ENCODE measurements at regions not wholly inside any gene's neighbourhood (a gene's known extent, or its start where the extent isn't known, plus 50 kb on each side); places are given as distances from the start of the nearest gene placed in this dataset.
"Not testable (repeated sequence)": the region's sequence is repeated elsewhere in the genome, so short reads cannot be mapped to it uniquely, and the experiment has no call there.

- DNase-seq = no peak
Observed at GRCh38 chr12:46711756-46712155, 114.0 kb downstream of the SLC38A4 start.

DNA sequence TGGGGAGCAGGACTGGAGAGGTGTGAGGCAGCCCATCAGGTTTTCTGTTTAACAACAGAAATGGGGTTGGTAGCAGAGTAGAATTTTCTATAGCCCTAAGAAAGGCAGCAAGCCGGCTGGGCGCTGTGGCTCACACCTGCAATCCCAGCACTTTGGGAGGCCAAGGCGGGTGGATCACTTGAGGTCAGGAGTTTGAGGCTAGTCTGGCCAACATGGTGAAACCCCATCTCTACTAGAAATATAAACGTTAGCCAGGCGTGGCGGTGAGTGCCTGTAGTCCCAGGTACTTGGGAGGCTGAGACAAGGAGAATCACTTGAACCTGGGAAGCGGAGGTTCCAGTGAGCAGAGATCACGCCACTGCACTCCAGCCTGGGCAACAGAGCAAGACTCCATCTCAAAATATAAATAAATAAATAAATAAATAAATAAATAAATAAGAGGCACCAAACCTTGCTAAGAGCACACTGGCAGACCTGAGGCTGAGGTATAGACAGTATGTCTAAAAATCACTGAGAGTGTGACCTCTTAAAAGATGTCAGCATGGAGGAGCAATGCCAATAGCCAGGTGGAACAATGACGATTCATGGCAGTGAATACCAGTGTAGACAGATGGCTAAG lies 115.6 kb downstream of the SLC38A4 start:
- DNase-seq = no peak

GRCh38 chr12:46702581-46703344 lies 123.0 kb downstream of the SLC38A4 start:
- no peak for DNase-seq

DNA sequence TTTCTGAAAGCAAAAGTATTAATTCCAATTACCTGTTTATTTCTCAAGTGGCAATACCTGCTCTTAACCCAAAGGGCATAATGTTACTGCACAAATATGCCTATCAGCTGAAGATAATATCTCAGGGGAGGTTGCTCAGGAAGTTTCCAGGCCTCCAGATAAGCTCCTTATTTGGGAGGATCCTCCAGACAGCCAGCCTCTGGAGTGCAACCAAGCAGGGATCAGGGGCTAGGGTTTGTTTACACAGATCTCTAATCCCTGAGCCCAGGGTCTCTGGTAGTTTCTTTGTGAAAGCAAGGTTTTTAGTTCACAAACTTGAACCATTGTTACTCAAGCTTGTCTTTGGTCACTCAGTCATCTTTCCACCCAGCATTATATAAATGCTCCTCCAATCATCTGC lies 124.4 kb downstream of the SLC38A4 start:
- DNase-seq = no peak

DNA sequence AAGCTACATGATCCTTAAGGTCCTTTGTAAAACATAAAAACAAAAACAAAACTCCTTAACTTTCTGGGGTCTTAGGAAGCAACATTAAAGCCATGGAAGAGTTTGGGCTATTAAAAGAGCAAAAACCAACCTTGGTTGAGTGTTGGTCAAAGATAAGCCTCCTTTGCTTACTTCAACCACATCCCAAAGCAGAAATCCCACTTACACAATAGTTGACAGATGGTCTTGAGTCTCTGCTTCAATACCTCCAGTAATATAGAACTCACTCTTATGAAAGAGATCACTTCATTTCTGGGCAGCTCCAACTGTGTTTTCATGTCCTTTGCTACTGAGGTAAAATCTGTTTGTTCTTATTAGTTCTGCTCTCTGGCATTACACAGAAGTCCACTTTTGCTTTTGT lies 125.8 kb downstream of the SLC38A4 start:
- no peak for DNase-seq

DNA sequence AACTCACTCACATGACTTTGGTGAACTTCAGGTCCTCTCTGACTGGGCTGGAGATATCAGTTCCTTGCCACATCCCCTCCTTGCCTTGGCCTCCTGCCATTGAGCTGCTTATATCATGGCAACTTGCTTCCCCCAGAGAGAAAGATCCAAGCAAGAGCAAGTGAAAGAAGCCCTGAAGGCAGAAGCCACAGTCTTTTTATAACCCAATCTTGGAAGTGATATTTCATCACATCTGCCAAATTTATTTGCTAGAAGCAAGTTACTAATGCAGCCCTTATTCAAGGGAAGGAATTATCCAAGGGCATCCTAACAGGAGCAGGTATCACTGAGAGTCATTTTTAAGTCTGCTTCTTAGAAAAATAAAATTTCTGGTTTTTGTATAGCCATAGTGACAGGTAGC lies 127.8 kb downstream of the SLC38A4 start:
- DNase-seq = no peak

DNA sequence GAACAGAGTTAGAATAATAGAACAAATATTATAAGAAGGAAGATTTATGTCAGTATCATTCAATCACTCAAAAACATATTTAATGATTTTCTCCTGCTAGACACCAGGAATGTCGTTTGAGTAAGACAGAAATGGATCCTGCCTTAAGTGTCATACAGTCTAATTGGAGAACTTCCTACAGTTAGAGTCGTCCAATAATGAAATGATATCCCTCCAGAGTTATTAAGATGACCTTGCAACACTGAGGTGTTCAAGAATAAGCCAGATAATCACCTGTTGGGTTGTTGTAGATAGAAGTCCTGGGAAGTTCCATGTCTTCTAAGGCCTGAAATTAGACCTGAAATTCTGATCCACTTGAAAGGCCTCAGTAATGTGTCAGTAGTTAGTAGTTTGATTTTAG lies 132.3 kb downstream of the SLC38A4 start:
- DNase-seq = no peak

GRCh38 chr12:46693034-46693433 lies 132.8 kb downstream of the SLC38A4 start:
- no peak for DNase-seq

DNA sequence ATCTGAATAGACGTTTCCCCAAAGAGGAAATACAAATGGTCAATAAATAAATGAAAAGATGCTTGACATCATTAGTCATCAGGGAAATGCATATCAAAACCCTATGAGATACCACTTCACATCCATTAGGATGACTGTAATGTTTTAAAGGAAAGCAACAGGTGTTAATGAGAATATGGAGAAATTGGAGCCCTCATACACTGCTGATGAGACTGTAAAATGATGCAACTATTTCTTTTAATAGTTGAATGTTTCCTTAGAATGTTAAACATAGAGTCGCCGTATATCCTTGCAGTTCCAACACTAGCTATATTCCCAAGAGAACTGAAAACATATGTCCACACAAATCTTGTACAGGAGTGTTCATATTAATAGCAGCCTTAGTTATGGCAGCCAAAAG lies 133.2 kb downstream of the SLC38A4 start:
- no peak for DNase-seq

DNA sequence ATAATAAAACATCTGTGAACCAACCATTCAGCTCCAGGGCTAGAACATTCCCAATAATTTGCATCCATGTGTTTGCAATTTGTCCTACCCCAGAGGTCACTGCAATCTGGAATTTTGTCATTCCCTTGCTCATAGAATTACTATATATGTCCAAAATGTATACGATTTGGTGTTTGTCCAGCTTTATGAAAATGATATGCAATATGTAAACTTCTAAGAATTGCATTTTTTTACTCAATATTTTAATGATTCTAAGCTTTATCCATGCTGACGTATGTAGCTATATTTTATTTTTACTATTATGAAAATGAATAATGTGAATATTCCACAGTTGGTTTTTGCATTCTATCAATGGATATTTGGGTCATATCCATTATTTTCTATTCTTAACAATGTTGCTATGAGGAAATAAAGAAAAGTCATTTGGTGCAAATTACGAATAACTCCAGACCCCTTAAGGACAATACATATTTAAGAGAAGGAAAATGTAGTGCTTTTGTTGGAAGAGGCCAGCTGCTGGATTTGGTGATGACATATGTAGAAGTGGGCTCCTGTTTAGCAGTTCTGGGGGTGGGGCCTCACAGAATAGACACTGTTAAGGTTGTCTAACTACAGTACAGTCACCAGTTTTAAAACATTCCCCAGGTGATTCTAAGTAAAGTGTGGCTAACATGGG lies 139.4 kb downstream of the SLC38A4 start:
- DNase-seq = no peak

DNA sequence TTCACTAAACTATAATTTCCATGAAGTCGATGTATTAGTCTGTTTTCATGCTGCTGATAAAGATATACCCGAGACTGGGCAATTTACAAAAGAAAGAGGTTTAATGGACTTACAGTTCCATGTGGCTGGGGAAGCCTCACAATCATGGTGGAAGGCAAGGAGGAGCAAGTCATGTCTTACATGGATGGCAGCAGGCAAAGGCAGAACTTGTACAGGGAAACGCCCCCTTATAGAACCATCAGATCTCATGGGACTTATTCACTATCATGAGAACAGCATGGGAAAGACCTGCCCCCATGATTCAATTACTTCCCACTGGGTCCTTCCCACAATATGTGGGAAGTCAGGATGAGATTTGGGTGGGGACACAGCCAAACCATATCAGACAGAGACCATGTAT lies 141.6 kb downstream of the SLC38A4 start:
- DNase-seq = not testable (repeated sequence)

- no peak for DNase-seq
Observed at GRCh38 chr12:46682148-46682547, 143.6 kb downstream of the SLC38A4 start.

DNA sequence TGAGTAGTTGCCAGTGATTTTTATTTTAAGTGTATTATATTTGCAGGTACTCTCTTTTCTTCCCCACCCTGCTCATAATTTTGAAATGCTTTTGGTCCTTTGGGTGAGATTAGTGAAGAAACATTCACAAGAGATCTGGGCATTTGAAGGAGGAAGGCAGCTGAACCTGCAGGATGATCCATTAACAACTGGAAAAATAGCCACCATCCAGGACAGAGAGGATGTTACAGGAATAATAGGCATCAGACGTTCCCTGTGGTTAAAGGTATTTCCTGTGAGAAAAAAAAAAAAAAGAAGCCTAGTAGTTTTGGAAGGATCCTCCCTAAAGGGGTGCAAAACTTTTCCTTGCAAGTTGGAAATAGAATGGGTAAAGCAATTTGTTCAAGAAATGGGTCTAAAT lies 145.3 kb downstream of the SLC38A4 start:
- no peak for DNase-seq

GRCh38 chr12:46679754-46680153 lies 146.0 kb downstream of the SLC38A4 start:
- DNase-seq = no peak

DNA sequence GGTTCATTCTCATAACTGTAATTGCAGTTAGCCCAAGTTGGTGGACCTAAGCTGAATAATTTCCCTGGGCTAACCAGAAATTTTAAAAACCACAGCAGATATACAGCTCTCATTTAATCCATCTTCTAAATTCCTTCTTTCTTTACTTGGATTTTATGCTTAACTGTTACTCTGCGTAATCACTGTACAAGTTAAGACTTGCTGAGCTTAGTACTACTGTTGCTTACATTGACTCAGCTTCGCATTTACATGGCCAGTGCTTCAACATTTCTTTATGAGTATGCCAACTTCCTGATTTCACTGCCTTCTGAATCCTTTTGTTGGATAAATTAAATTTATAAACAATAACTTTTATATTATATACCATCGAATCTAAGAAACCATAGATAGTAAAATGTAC lies 147.4 kb downstream of the SLC38A4 start:
- no peak for DNase-seq

DNA sequence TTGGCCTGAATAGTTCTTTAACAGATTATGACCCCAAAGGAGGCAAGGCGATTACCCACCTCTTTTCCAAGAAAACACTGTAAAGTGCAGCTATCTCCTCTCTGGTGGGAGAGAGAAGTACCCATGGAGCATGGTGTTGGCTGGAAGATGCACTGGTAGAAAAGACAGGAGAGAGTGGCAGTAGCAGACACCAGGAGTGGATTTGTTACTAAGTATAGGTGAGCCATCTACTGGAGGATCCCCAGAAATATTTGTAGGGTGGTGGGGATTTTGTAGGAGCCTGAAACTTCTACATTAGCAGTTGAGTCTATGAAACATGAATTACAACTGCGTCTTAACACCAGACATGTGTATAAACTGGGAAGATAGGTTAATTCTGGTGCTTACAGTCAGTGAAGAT lies 148.0 kb downstream of the SLC38A4 start:
- peak in 2 of 6 experiments; percentile 2 to 13 for DNase-seq

DNA sequence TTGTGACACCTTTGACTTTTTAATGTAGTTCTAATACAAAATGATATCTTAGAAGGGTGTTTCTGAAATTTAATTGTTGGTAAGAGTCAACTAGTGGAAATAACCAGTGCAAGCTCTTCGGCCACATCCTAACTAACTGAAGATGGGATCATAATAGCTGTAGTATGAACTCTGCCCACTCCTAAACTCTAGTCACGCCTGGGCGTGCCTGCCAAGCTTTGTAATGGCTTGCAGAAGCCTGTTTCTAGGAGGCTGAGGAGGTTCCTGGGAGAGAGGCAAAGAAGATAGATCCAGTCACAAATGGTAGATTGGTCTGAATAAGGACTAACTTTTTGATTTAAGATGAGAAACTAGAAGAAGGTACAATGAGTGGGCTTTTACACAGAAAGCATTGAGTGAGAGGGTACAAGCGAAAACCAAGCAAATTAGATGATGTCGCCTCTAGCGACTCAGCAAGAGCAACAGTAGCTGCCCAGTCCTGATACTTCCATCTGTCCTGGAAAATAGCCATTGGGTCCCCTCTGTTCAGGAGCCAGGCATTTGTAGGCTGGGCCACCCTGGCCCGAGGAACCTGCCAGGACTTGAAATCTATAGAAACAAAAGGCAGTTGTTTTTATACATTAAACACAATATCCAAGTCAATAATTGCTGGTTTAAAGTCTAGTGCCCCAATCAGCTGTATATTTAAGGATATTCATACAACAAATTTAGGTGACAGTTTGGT lies 148.8 kb downstream of the SLC38A4 start:
- DNase-seq = no peak

DNA sequence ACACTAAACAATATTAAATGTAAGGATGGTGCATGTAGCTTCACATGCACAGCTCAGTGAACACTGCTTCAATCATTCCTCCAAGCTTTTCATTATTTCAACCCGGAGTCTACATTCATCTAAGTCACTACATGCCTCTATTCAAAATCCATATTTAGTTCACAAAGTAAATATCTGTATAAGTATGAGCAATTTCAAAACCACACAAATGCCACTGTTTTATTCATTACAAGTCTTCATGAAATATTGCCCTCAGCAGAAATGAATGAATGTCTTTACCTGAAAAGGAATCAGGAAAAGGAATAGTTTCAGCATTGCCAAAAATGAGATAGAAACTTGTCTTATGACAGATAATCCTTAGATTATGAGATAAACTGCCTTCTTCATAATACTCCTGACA lies 149.4 kb downstream of the SLC38A4 start:
- DNase-seq = no peak

GRCh38 chr12:46675736-46676135 lies 150.1 kb downstream of the SLC38A4 start:
- peak in 2 of 6 experiments; percentile 14 to 35 for DNase-seq

- DNase-seq = no peak
Observed at GRCh38 chr12:46674800-46675199, 151.0 kb downstream of the SLC38A4 start.

DNA sequence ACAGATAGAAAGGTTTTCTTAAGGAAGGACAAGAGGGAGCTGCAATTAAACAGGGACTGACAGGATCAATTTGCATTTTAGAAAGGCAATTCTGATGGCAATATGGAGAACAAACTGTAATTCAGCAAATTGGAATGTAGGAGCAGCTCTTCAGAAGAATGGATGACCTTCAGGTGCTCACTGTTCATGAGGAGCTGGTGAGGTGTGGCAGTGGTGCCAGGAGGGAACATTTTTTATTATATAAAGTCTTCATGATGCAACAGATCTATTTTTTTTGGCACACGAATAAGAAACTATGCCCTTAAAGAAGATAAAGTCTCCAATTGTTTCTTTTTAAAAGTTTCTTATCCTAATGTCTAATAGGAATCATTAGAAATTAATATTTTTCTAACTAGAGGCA lies 151.7 kb downstream of the SLC38A4 start:
- no peak for DNase-seq

- no peak for DNase-seq
Observed at GRCh38 chr12:46671102-46671501, 154.7 kb downstream of the SLC38A4 start.

DNA sequence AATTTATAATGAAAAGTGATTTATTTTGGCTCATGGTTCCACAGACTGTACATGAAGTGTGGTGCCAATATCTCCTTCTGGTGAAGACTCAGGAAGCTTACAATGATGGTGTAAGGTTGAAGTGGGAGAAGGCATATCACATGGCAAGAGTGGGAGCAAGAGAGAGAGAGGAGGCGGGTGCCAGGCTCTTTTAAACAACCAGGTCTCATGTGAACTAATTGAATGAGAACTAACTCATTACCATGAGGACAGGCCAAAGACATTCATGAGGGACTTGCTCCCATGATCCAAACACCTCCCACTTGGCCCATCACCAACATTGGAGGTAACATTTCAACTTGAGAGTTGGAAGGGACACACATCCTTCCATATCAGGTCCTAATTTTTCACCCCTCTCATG lies 155.2 kb downstream of the SLC38A4 start:
- no peak for DNase-seq

DNA sequence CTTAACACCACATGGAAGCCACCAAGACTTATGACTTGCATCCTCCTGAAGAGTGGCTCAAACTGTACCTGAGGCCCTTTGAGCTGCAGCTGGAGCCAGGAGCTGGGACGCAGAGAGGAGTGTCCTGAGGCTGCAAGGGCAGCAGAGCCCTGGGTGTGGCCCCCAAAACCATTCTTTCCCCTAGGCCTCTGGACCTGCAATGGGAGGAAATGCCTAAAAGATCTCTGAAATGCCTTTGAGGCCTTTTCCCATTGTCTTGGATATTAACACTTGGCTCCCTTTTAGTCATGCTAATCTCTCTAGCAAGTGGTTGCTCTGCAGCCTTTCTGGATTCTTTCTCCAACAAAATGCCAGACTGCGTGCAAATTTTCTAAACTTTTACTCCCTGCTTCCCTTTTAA lies 156.1 kb downstream of the SLC38A4 start:
- no peak for DNase-seq
